A549 (cell line): ENCODE measurements at regions not wholly inside any gene's neighbourhood (a gene's known extent, or its start where the extent isn't known, plus 50 kb on each side); places are given as distances from the start of the nearest gene placed in this dataset.

ENCODE experiments used
- POLR2A ChIP-seq: IDR thresholded peaks from 2 replicates; pipeline ENCODE4 v1.6.1; 2012; ENCODE audit warnings: mild to moderate bottlenecking, low read length
- RAD21 ChIP-seq, 2 experiments: fragments of >200 bp in 1 of 2; sonication (Bioruptor Twin) in 1 of 2; formaldehyde crosslinking in 1 of 2; IDR thresholded peaks in 1 of 2; conservative IDR thresholded peaks in 1 of 2; 2 replicates in 1 of 2; 3 replicates in 1 of 2; pipeline ENCODE4 v1.6.1; 2012 to 2018; ENCODE audit warnings: inconsistent platforms in 1 of 2
- TF ChIP-seq, protein P1 (sequence below): fragments of >200 bp; sonication (Bioruptor Twin); formaldehyde crosslinking; IDR thresholded peaks from 3 replicates; pipeline ENCODE4 v1.5.1; 2016
- TF ChIP-seq, protein P2 (sequence below): fragments of 200-600 bp; sonication (generic); IDR thresholded peaks from 2 replicates; pipeline ENCODE4 v1.6.1; 2016; ENCODE audit warnings: antibody characterized with exemption, mild to moderate bottlenecking, moderate library complexity

DNA sequence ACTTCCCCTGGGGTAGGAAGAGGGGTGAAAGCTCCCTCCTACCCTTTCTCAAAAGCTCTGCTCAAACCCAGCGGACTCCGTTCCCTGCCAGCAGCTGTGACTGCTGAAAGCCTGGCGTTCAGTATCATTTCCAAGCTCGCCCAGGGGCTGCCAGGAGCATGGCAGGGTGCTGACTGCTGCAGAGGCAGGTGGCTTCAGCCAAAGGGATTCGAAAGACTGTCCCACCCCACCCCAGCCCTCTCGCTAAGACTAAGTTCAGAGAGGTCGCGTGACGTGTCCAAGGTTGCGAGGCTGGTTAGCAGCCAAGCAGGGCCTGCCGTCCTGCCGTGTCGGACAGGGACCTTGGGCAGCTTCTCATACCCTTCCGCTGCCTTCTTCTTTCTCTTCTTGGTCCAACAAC is 72.3 kb upstream of the RAB12 start:
- TF ChIP-seq POLR2A (no peak), RAD21 (conservative IDR thresholded peaks at IDR 0.05 in 1 of 2, IDR thresholded peaks at IDR 0.05 in 1 of 2) (no peak)
- TF ChIP-seq, protein P1, sequence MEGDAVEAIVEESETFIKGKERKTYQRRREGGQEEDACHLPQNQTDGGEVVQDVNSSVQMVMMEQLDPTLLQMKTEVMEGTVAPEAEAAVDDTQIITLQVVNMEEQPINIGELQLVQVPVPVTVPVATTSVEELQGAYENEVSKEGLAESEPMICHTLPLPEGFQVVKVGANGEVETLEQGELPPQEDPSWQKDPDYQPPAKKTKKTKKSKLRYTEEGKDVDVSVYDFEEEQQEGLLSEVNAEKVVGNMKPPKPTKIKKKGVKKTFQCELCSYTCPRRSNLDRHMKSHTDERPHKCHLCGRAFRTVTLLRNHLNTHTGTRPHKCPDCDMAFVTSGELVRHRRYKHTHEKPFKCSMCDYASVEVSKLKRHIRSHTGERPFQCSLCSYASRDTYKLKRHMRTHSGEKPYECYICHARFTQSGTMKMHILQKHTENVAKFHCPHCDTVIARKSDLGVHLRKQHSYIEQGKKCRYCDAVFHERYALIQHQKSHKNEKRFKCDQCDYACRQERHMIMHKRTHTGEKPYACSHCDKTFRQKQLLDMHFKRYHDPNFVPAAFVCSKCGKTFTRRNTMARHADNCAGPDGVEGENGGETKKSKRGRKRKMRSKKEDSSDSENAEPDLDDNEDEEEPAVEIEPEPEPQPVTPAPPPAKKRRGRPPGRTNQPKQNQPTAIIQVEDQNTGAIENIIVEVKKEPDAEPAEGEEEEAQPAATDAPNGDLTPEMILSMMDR = no peak
- TF ChIP-seq, protein P2, sequence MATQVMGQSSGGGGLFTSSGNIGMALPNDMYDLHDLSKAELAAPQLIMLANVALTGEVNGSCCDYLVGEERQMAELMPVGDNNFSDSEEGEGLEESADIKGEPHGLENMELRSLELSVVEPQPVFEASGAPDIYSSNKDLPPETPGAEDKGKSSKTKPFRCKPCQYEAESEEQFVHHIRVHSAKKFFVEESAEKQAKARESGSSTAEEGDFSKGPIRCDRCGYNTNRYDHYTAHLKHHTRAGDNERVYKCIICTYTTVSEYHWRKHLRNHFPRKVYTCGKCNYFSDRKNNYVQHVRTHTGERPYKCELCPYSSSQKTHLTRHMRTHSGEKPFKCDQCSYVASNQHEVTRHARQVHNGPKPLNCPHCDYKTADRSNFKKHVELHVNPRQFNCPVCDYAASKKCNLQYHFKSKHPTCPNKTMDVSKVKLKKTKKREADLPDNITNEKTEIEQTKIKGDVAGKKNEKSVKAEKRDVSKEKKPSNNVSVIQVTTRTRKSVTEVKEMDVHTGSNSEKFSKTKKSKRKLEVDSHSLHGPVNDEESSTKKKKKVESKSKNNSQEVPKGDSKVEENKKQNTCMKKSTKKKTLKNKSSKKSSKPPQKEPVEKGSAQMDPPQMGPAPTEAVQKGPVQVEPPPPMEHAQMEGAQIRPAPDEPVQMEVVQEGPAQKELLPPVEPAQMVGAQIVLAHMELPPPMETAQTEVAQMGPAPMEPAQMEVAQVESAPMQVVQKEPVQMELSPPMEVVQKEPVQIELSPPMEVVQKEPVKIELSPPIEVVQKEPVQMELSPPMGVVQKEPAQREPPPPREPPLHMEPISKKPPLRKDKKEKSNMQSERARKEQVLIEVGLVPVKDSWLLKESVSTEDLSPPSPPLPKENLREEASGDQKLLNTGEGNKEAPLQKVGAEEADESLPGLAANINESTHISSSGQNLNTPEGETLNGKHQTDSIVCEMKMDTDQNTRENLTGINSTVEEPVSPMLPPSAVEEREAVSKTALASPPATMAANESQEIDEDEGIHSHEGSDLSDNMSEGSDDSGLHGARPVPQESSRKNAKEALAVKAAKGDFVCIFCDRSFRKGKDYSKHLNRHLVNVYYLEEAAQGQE = no peak
